PFSK-1 (cell line): ENCODE measurements at regions not wholly inside any gene's neighbourhood (a gene's known extent, or its start where the extent isn't known, plus 50 kb on each side); places are given as distances from the start of the nearest gene placed in this dataset.

Experiments
- FOXP2 ChIP-seq: optimal IDR thresholded peaks from 2 replicates; pipeline ENCODE3; 2011; ENCODE audit warnings: borderline replicate concordance, control low read depth, inconsistent platforms; ENCODE audit not compliant: insufficient read depth; ENCODE audit errors: extremely low read length, extremely low read depth
- POLR2AphosphoS5 ChIP-seq: IDR thresholded peaks from 2 replicates; pipeline ENCODE4 v1.6.1; 2012; ENCODE audit warnings: low read depth, mild to moderate bottlenecking, control low read depth, low read length, moderate library complexity
- REST ChIP-seq, 2 experiments: IDR thresholded peaks; 2 replicates each; pipeline versions ENCODE4 v1.6.1 to v1.8.0; 2011 to 2012; ENCODE audit warnings: low read depth in 2 of 2, low read length in 2 of 2, control low read depth in 1 of 2, inconsistent platforms in 1 of 2, mild to moderate bottlenecking in 1 of 2, moderate library complexity in 1 of 2; ENCODE audit not compliant: insufficient read depth in 1 of 2
- SIN3A ChIP-seq: IDR thresholded peaks from 2 replicates; pipeline ENCODE4 v1.6.1; 2012; ENCODE audit warnings: mild to moderate bottlenecking, low read length, moderate library complexity, borderline replicate concordance; ENCODE audit not compliant: insufficient read depth
- TAF1 ChIP-seq: IDR thresholded peaks from 2 replicates; pipeline ENCODE4 v1.6.1; 2012; ENCODE audit warnings: low read length, control low read depth, borderline replicate concordance; ENCODE audit not compliant: insufficient read depth

- TF ChIP-seq SIN3A (no peak), REST (IDR thresholded peaks at IDR 0.05; ENCODE audit: insufficient read depth in 1 of 2, low read depth in 2 of 2, low read length in 2 of 2) (no peak), TAF1 (no peak), POLR2AphosphoS5 (no peak), FOXP2 (no peak)
These were observed 766.9 kb upstream of the ZEB2 start for GRCh38 chr2:145286716-145287275.

GRCh38 chr2:145284551-145284950 lies 764.6 kb upstream of the ZEB2 start:
- TF ChIP-seq REST (IDR thresholded peaks at IDR 0.05; ENCODE audit: insufficient read depth in 1 of 2, low read depth in 2 of 2, low read length in 2 of 2) (no peak), POLR2AphosphoS5 (no peak), TAF1 (no peak), FOXP2 (no peak), SIN3A (no peak)

GRCh38 chr2:145283131-145283530 lies 763.2 kb upstream of the ZEB2 start:
- TF ChIP-seq REST (IDR thresholded peaks at IDR 0.05; ENCODE audit: insufficient read depth in 1 of 2, low read depth in 2 of 2, low read length in 2 of 2): no peak

GRCh38 chr2:145277922-145278321 lies 758.0 kb upstream of the ZEB2 start:
- TF ChIP-seq TAF1: no peak
- TF ChIP-seq SIN3A: no peak
- no peak for TF ChIP-seq POLR2AphosphoS5
- no peak for TF ChIP-seq REST (IDR thresholded peaks at IDR 0.05; ENCODE audit: insufficient read depth in 1 of 2, low read depth in 2 of 2, low read length in 2 of 2)
- no peak for TF ChIP-seq FOXP2

GRCh38 chr2:145273840-145274239 lies 753.9 kb upstream of the ZEB2 start:
- TF ChIP-seq TAF1 (no peak), SIN3A (no peak), REST (IDR thresholded peaks at IDR 0.05; ENCODE audit: insufficient read depth in 1 of 2, low read depth in 2 of 2, low read length in 2 of 2) (no peak), POLR2AphosphoS5 (no peak), FOXP2 (no peak)
